ENCODE measurements at regions not wholly inside any gene's neighbourhood (a gene's known extent, or its start where the extent isn't known, plus 50 kb on each side); places are given as distances from the start of the nearest gene placed in this dataset.

GRCh38 chr14:105979446-105979845, 453.1 kb downstream of the TMEM121 start:
- TF ChIP-seq ZBTB33 (IDR thresholded peaks at IDR 0.05) (no peak), CTCF (IDR thresholded peaks at IDR 0.05; ENCODE audit: low read depth, low read length, missing input control) (no peak), TAF1 (conservative IDR thresholded peaks at IDR 0.05) (no peak), REST (IDR thresholded peaks at IDR 0.05) (no peak), JUND (IDR thresholded peaks at IDR 0.05) (no peak), MAX (IDR thresholded peaks at IDR 0.05) (no peak)
